WERI-Rb-1 (cell line): ENCODE measurements at regions not wholly inside any gene's neighbourhood (a gene's known extent, or its start where the extent isn't known, plus 50 kb on each side); places are given as distances from the start of the nearest gene placed in this dataset.

Experiments
- DNase-seq: peaks from one replicate; pipeline ENCODE4 v3.0.0-alpha.2; 2020
- H3K27ac ChIP-seq: fragments of 250-450 bp; sonication (Bioruptor Pico); 2 replicates; pipeline ENCODE4 v1.5.1; 2020; ENCODE audit warnings: mild to moderate bottlenecking, moderate library complexity
- H3K27me3 ChIP-seq: fragments of 250-450 bp; sonication (Bioruptor Pico); 2 replicates; pipeline ENCODE4 v1.5.1; 2021; ENCODE audit warnings: mild to moderate bottlenecking, low read depth, moderate library complexity; ENCODE audit not compliant: insufficient read depth, severe bottlenecking
- H3K36me3 ChIP-seq: fragments of 250-450 bp; sonication (Bioruptor Pico); 2 replicates; pipeline ENCODE4 v1.5.1; 2020; ENCODE audit warnings: mild to moderate bottlenecking, moderate library complexity
- H3K4me3 ChIP-seq: 2 replicates; pipeline ENCODE4 v1.5.1; 2011; ENCODE audit warnings: low read depth, mild to moderate bottlenecking, control low read depth, low read length
- H3K9me3 ChIP-seq: fragments of 250-450 bp; sonication (Bioruptor Pico); 2 replicates; pipeline ENCODE4 v1.5.1; 2021; ENCODE audit warnings: mild to moderate bottlenecking, moderate library complexity; ENCODE audit not compliant: severe bottlenecking
- TF ChIP-seq, protein P1 (sequence below): IDR thresholded peaks from 2 replicates; pipeline ENCODE4 v1.5.1; 2011; ENCODE audit warnings: low read depth, mild to moderate bottlenecking, control low read depth, inconsistent platforms, low read length

DNA sequence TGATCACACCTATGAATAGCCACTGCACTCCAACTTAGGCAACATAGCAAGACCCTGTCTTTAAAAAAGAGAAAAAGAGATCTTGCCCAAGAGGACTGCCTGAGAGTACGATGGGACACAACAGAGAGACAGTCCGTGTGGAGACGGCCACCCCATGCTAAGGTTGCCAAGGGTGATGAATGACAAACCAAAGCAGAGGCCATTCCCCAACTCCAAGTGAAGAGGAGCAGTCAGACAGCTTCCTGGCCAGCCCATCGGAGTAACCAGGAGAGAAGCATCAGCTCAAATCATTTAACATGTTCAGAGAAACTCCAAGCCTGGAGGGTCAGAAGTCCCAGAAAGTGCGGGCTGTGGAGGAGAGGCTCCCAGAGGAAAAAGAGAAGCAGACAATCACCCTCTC, 63.9 kb upstream of the SUB1 start:
- Histone ChIP-seq H3K9me3 (peaks cover 7% of the 10 kb centered on the region), H3K27me3 (peaks cover 81% of the 10 kb centered on the region), H3K4me3 (no peak overlapping the region), H3K27ac (no peak overlapping the region), H3K36me3 (no peaks in the 10 kb centered on the region)
- no peak for DNase-seq
- TF ChIP-seq, protein P1, sequence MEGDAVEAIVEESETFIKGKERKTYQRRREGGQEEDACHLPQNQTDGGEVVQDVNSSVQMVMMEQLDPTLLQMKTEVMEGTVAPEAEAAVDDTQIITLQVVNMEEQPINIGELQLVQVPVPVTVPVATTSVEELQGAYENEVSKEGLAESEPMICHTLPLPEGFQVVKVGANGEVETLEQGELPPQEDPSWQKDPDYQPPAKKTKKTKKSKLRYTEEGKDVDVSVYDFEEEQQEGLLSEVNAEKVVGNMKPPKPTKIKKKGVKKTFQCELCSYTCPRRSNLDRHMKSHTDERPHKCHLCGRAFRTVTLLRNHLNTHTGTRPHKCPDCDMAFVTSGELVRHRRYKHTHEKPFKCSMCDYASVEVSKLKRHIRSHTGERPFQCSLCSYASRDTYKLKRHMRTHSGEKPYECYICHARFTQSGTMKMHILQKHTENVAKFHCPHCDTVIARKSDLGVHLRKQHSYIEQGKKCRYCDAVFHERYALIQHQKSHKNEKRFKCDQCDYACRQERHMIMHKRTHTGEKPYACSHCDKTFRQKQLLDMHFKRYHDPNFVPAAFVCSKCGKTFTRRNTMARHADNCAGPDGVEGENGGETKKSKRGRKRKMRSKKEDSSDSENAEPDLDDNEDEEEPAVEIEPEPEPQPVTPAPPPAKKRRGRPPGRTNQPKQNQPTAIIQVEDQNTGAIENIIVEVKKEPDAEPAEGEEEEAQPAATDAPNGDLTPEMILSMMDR, result no peak

DNA sequence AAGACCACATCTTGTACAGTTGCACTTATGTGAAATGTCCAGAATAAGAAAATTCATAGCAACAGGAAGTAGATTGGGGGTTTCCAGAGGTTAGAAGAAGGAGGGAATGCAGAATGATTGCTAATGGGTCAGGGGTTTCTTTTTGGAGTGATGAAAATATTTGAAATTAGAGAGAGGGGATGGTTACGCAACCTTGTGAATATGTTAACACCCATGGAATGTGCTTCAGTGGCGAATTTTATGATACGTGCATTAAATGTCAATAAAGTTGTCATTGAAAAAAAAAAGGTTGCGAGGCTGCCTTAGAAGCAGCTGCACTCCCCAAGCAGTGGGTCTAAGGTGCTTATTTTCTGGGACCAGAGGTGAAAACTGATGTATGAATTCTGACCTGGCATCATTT, 64.4 kb upstream of the SUB1 start:
- peaks cover 81% of the 10 kb centered on the region for H3K27me3 ChIP-seq
- DNase-seq, result no peak
- H3K36me3 ChIP-seq, result no peaks in the 10 kb centered on the region
- H3K27ac ChIP-seq, result no peak overlapping the region
- H3K9me3 ChIP-seq, result peaks cover 7% of the 10 kb centered on the region
- no peak overlapping the region for H3K4me3 ChIP-seq
- TF ChIP-seq, protein P1, result no peak

DNA sequence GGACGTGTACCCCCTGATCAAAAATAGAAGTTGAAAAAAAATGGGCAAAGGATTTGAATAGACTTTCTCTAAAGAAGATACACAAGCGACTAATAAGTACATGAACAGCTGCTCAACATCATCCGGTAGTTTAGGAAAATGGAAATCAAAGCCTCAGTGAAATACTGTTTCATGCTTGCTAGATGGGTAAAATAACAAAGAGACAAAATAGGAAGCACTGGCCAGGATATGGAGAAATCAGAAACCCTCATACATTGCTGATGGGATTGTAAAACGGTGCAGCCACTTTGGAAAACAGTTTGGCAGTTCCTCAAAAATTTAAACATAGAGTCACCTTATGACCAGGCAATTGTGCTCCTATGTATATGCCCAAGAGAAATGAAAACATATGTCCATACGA, 65.0 kb upstream of the SUB1 start:
- Histone ChIP-seq H3K27me3 (peaks cover 78% of the 10 kb centered on the region), H3K9me3 (peaks cover 7% of the 10 kb centered on the region), H3K27ac (no peak overlapping the region), H3K4me3 (no peak overlapping the region), H3K36me3 (no peaks in the 10 kb centered on the region)
- TF ChIP-seq, protein P1, result no peak
- DNase-seq, result no peak

DNA sequence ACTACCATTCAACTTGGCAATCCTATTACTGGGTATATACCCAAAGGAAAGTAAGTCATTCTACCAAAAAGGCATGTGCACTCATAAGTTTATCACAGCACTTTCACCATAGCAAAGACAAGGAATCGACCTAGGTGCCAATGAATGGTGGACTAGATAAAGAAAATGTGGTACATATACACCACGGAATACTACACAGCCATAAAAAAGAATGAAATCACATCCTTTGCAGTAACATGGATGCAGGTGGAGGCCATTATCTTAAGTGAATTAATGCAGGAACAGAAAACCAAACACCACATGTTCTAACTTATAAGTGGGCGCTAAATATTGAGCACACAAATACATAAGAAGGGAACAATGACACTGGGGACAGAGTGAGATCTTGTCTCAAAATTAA, 65.8 kb upstream of the SUB1 start:
- H3K27ac ChIP-seq, result no peak overlapping the region
- no peak for DNase-seq
- no peak overlapping the region for H3K4me3 ChIP-seq
- TF ChIP-seq, protein P1, result no peak
- H3K27me3 ChIP-seq, result peaks cover 77% of the 10 kb centered on the region
- no peaks in the 10 kb centered on the region for H3K36me3 ChIP-seq
- H3K9me3 ChIP-seq, result peaks cover 7% of the 10 kb centered on the region

DNA sequence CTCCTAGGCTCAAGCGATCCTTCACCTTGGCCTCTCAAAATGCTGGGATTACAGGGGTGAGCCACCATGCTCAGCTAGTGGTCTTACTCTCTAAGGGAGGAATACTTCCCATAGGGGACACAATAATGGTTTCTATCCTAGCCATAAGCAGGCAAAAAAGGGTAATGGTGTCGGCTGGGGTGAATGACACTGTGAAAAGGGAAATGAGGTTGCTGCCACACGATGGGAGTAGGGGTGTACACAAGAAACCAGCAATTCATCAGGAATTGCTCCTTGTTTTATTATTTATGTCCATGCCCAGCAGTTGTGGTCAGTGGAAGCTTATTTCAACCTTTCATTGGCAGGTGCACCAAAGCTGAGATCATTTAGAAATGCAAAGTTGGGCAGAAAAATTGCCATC, 70.3 kb upstream of the ZFR start:
- DNase-seq, result no peak
- TF ChIP-seq, protein P1, result no peak
- Histone ChIP-seq H3K27ac (no peak overlapping the region), H3K4me3 (no peak overlapping the region), H3K9me3 (peaks cover 7% of the 10 kb centered on the region), H3K36me3 (no peaks in the 10 kb centered on the region), H3K27me3 (peaks cover 81% of the 10 kb centered on the region)

DNA sequence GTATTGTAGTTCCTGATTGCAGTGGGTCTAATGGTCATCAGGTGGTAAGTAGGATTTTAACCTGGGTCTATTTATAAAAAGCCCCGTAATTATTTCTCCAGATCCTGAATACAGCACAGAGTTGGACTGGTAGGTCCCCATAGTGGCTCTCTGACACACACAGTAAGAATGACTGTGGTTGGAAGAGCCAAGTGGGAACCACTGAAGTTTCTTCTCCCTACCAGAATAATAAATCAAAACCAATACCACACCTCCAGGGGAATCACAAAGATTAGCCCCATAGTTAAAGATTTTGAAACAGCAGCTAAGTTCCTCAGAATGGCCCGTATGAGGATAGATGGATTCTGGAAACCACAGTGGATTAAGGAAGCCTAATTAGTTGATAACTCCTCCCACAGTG, 68.4 kb upstream of the ZFR start:
- DNase-seq, result no peak
- H3K9me3 ChIP-seq, result peaks cover 4% of the 10 kb centered on the region
- TF ChIP-seq, protein P1, result no peak

More for the DNA sequence above, 68.4 kb upstream of the ZFR start:
- Histone ChIP-seq H3K27ac (no peak overlapping the region), H3K36me3 (no peaks in the 10 kb centered on the region), H3K27me3 (peaks cover 83% of the 10 kb centered on the region), H3K4me3 (no peak overlapping the region)
